CD14-positive monocyte (primary cell): ENCODE measurements at regions not wholly inside any gene's neighbourhood (a gene's known extent, or its start where the extent isn't known, plus 50 kb on each side); places are given as distances from the start of the nearest gene placed in this dataset.

Experiments used
- DNase-seq, 3 donors: peaks; one replicate each; pipeline ENCODE4 v3.0.0-alpha.2; 2011 to 2022
- H2AFZ ChIP-seq: 2 replicates; pipeline ENCODE4 v1.6.0; 2012; ENCODE audit warnings: mild to moderate bottlenecking, low read depth, low read length, inconsistent platforms; ENCODE audit not compliant: insufficient read depth, poor library complexity, severe bottlenecking
- H3K27ac ChIP-seq, 2 donors: 1 replicate in 1 of 2; 2 replicates in 1 of 2; pipeline ENCODE4 v1.5.1; 2012 to 2013; ENCODE audit warnings: low read length in 2 of 2, control low read depth in 1 of 2, inconsistent platforms in 1 of 2, low read depth in 1 of 2, mild to moderate bottlenecking in 1 of 2
- H3K27me3 ChIP-seq, 2 donors: one replicate each; pipeline versions ENCODE4 v1.6.0 to v1.6.1; 2011 to 2013; ENCODE audit warnings: low read length in 2 of 2; ENCODE audit not compliant: control insufficient read depth in 2 of 2, insufficient read depth in 2 of 2
- H3K36me3 ChIP-seq, 2 donors: replicated peaks in 1 of 2; 1 replicate in 1 of 2; 2 replicates in 1 of 2; pipeline versions ENCODE4 v1.5.1 to v1.6.1; 2012 to 2013; ENCODE audit warnings: low read length in 2 of 2, control low read depth in 1 of 2, inconsistent platforms in 1 of 2, mild to moderate bottlenecking in 1 of 2; ENCODE audit not compliant: insufficient read depth in 2 of 2, control insufficient read depth in 1 of 2
- H3K4me1 ChIP-seq, 2 donors: 1 replicate in 1 of 2; 2 replicates in 1 of 2; pipeline versions ENCODE4 v1.5.1 to v1.6.1; 2012 to 2013; ENCODE audit warnings: low read length in 2 of 2, control low read depth in 1 of 2, inconsistent platforms in 1 of 2, mild to moderate bottlenecking in 1 of 2, moderate library complexity in 1 of 2; ENCODE audit not compliant: insufficient read depth in 2 of 2, control insufficient read depth in 1 of 2
- H3K4me2 ChIP-seq: replicated peaks from 2 replicates; pipeline ENCODE3; 2012; ENCODE audit warnings: low read length, moderate library complexity, mild to moderate bottlenecking; ENCODE audit not compliant: poor library complexity, severe bottlenecking; ENCODE audit errors: extremely low read depth
- H3K4me3 ChIP-seq, 3 experiments: fragments of 200-600 bp in 1 of 3; sonication (generic) in 1 of 3; replicated peaks in 1 of 3; 1 replicate in 2 of 3; 2 replicates in 1 of 3; pipeline ENCODE4 v1.5.1; 2011 to 2013; ENCODE audit warnings: low read length in 3 of 3, mild to moderate bottlenecking in 3 of 3, control low read depth in 2 of 3, low read depth in 2 of 3, inconsistent platforms in 1 of 3, moderate library complexity in 1 of 3
- H3K79me2 ChIP-seq: 2 replicates; pipeline ENCODE4 v1.6.0; 2012; ENCODE audit warnings: mild to moderate bottlenecking, control low read depth, inconsistent platforms, low read length, moderate library complexity; ENCODE audit not compliant: insufficient read depth
- H3K9ac ChIP-seq: 2 replicates; pipeline ENCODE4 v1.6.0; 2017; ENCODE audit warnings: low read length, mild to moderate bottlenecking; ENCODE audit not compliant: insufficient read depth, poor library complexity, severe bottlenecking
- H3K9me3 ChIP-seq, 2 donors: replicated peaks in 1 of 2; 1 replicate in 1 of 2; 2 replicates in 1 of 2; pipeline versions ENCODE4 v1.5.1 to v1.6.1; 2012 to 2013; ENCODE audit warnings: low read length in 2 of 2, control low read depth in 1 of 2; ENCODE audit not compliant: control insufficient read depth in 1 of 2, insufficient read depth in 1 of 2
- H4K20me1 ChIP-seq: 2 replicates; pipeline ENCODE4 v1.6.0; 2012; ENCODE audit warnings: mild to moderate bottlenecking, low read length, control low read depth, moderate library complexity; ENCODE audit not compliant: insufficient read depth
- H3K27ac Mint-ChIP-seq, 7 donors: one replicate each; pipeline ENCODE4 v1.8.0; 2020; ENCODE audit warnings: mild to moderate bottlenecking in 7 of 7, mixed read lengths in 7 of 7, moderate library complexity in 6 of 7, inconsistent platforms in 2 of 7
- H3K27me3 Mint-ChIP-seq, 3 donors: one replicate each; pipeline ENCODE4 v1.8.0; 2021 to 2022; ENCODE audit warnings: low read depth in 3 of 3, mild to moderate bottlenecking in 3 of 3, mixed read lengths in 3 of 3, moderate library complexity in 3 of 3, inconsistent platforms in 1 of 3
- H3K36me3 Mint-ChIP-seq, 2 donors: one replicate each; pipeline ENCODE4 v1.8.0; 2020; ENCODE audit warnings: mixed read lengths in 2 of 2, inconsistent platforms in 1 of 2, mild to moderate bottlenecking in 1 of 2
- H3K4me1 Mint-ChIP-seq: one replicate; pipeline ENCODE4 v1.8.0; 2020; ENCODE audit warnings: mild to moderate bottlenecking, mixed read lengths
- H3K4me3 Mint-ChIP-seq, 2 donors: one replicate each; pipeline ENCODE4 v1.8.0; 2020; ENCODE audit warnings: mild to moderate bottlenecking in 2 of 2, mixed read lengths in 2 of 2, moderate library complexity in 1 of 2
- H3K9me3 Mint-ChIP-seq, 7 donors: one replicate each; pipeline ENCODE4 v1.8.0; 2020 to 2022; ENCODE audit warnings: mixed read lengths in 7 of 7, mild to moderate bottlenecking in 6 of 7, moderate library complexity in 6 of 7, inconsistent platforms in 2 of 7
- whole genome bisulfite sequencing: methylation state at CpG from one replicate; pipeline ENCODE4 v1.1.5; 2013; ENCODE audit warnings: missing lambda C conversion rate; ENCODE audit not compliant: insufficient coverage; 5-methylcytosine and 5-hydroxymethylcytosine counted together
- intact Hi-C, 2 donors: fragments of 100-400 bp; cut with micrococcal nuclease; formaldehyde crosslinking; loops; one replicate each; pipeline versions ENCODE4 v1.15.0 to v1.15.1; 2023
- TF ChIP-seq, protein P1 (sequence below): fragments of 200-600 bp; IDR thresholded peaks from one replicate; pipeline ENCODE4 v1.8.0; 2022; ENCODE audit warnings: antibody characterized with exemption, mild to moderate bottlenecking

DNA sequence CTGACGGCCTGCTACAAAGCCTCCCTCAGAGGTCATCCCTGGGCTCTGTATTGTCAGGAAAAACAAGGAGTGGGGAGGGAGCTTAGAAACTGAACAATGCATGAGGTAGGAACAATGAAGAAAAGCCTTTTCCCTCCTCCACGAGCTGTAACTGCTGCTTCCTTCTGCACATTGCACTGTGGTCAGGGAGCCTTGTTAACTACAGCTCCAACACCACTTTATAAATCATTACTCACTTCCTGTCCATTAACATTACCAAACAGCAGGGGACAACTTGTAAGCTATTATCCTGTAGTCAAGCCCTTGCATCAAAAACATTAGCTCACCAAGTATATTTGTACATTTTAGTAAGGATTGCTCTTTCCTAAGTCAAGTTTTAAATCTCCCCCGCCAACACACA lies 336.0 kb upstream of the NR5A2 start:
- no peak overlapping the region for H3K9ac ChIP-seq
- Mint-ChIP-seq H3K9me3 (peaks cover 0 to 3% (median 0%) of the 10 kb centered on the region in 7 donors), H3K4me3 (peak overlapping the region in 1 of 2 donors; percentile 67), H3K4me1 (peaks cover 31% of the 10 kb centered on the region), H3K27ac (peak overlapping the region; percentile 68 to 96 (median 88)), H3K36me3 (no peaks in the 10 kb centered on the region), H3K27me3 (peaks cover 0 to 1% (median 0%) of the 10 kb centered on the region in 3 donors)
- no peaks in the 10 kb centered on the region for H3K27me3 ChIP-seq
- H3K9me3 ChIP-seq: no peaks in the 10 kb centered on the region
- intact Hi-C loops: loop anchor here in 1 of 2 donors (5.0 kb wide), 2 partner anchors 46 to 166 kb away; no protein-coding TSS in a partner anchor
- H4K20me1 ChIP-seq: no peaks in the 10 kb centered on the region
- H3K4me2 ChIP-seq: peak overlapping the region; percentile 57
- peak overlapping the region; percentile 38 to 50 for H3K27ac ChIP-seq
- no peaks in the 10 kb centered on the region for H3K36me3 ChIP-seq
- peaks cover 24 to 31% of the 10 kb centered on the region in 2 donors for H3K4me1 ChIP-seq
- peak overlapping the region in 1 of 3 experiments; percentile 50 for H3K4me3 ChIP-seq
- 7% methylated on average over 2 of the region's 3 CpGs for WGBS
- no peaks in the 10 kb centered on the region for H3K79me2 ChIP-seq
- TF ChIP-seq, protein P1, sequence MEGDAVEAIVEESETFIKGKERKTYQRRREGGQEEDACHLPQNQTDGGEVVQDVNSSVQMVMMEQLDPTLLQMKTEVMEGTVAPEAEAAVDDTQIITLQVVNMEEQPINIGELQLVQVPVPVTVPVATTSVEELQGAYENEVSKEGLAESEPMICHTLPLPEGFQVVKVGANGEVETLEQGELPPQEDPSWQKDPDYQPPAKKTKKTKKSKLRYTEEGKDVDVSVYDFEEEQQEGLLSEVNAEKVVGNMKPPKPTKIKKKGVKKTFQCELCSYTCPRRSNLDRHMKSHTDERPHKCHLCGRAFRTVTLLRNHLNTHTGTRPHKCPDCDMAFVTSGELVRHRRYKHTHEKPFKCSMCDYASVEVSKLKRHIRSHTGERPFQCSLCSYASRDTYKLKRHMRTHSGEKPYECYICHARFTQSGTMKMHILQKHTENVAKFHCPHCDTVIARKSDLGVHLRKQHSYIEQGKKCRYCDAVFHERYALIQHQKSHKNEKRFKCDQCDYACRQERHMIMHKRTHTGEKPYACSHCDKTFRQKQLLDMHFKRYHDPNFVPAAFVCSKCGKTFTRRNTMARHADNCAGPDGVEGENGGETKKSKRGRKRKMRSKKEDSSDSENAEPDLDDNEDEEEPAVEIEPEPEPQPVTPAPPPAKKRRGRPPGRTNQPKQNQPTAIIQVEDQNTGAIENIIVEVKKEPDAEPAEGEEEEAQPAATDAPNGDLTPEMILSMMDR: no peak
- no peak overlapping the region for H2AFZ ChIP-seq
- DNase-seq: peak; percentile 76 to 86 (median 85)

DNA sequence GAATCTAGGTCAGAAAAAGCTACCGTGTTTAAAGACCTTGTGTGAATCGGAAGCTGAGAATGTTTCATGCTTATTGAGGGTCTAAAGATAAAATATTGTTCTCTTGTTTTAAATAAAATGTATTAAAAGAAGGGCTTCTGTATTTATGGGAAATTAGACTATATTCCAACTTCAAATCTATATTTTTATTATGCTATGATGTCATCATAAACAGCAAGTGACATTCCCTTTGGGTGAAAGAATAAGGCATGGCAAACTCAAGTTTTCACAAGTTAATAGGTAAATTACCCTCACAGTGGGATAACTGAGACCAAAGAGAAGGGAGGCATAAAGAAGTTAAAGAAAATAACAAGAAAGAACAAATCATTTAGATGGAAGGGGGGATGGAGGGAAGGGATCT lies 333.8 kb upstream of the NR5A2 start:
- Histone ChIP-seq H3K27ac (no peak overlapping the region), H3K4me2 (no peak overlapping the region), H3K4me1 (peaks cover 24 to 31% of the 10 kb centered on the region in 2 donors), H3K9ac (no peak overlapping the region), H3K4me3 (no peak overlapping the region), H3K27me3 (no peaks in the 10 kb centered on the region), H3K36me3 (no peaks in the 10 kb centered on the region), H3K79me2 (no peaks in the 10 kb centered on the region), H4K20me1 (no peaks in the 10 kb centered on the region), H3K9me3 (no peaks in the 10 kb centered on the region), H2AFZ (no peak overlapping the region)
- Mint-ChIP-seq H3K27me3 (peaks cover 0 to 3% (median 0%) of the 10 kb centered on the region in 3 donors), H3K27ac (no peak overlapping the region), H3K9me3 (peaks cover 0 to 3% (median 0%) of the 10 kb centered on the region in 7 donors), H3K36me3 (no peaks in the 10 kb centered on the region), H3K4me1 (peaks cover 35% of the 10 kb centered on the region), H3K4me3 (no peak overlapping the region)
- 100% methylated on average over 2 of the region's 2 CpGs for WGBS
- intact Hi-C loops: loop anchor here in 1 of 2 donors (5.0 kb wide), 2 partner anchors 44 to 164 kb away; no protein-coding TSS in a partner anchor
- DNase-seq: no peak
- TF ChIP-seq, protein P1: no peak
